SK-N-DZ (cell line): ENCODE measurements at regions not wholly inside any gene's neighbourhood (a gene's known extent, or its start where the extent isn't known, plus 50 kb on each side); places are given as distances from the start of the nearest gene placed in this dataset.
A peak's percentile ranks its signal among the peaks of the same experiment; 100 is the strongest.

Experiments used
- DNase-seq: peaks from one replicate; pipeline ENCODE4 v3.0.0-alpha.2; 2015; ENCODE audit warnings: low spot score

- no peak for DNase-seq
Measured at GRCh38 chr7:24341691-24342413, 57.9 kb downstream of the NPY start.

- DNase-seq = no peak
Measured at GRCh38 chr7:24343614-24344013, 59.6 kb downstream of the NPY start.

GRCh38 chr7:24346129-24346528 is 62.1 kb downstream of the NPY start:
- DNase-seq = peak; percentile 33

GRCh38 chr7:24346716-24347115 is 62.7 kb downstream of the NPY start:
- DNase-seq = no peak

GRCh38 chr7:24349339-24349738 is 65.3 kb downstream of the NPY start:
- DNase-seq = peak; percentile 20

GRCh38 chr7:24354456-24354855 is 70.5 kb downstream of the NPY start:
- DNase-seq = no peak

GRCh38 chr7:24356718-24357386 is 72.9 kb downstream of the NPY start:
- no peak for DNase-seq

GRCh38 chr7:24361001-24361400 is 77.0 kb downstream of the NPY start:
- no peak for DNase-seq

GRCh38 chr7:24365606-24366005 is 81.6 kb downstream of the NPY start:
- no peak for DNase-seq

GRCh38 chr7:24366876-24367275 is 82.9 kb downstream of the NPY start:
- DNase-seq = no peak

- no peak for DNase-seq
Measured at GRCh38 chr7:24368161-24368560, 84.2 kb downstream of the NPY start.

- DNase-seq = no peak
Measured at GRCh38 chr7:24370541-24370940, 86.6 kb downstream of the NPY start.

GRCh38 chr7:24372961-24373955 is 89.3 kb downstream of the NPY start:
- DNase-seq = no peak

GRCh38 chr7:24378871-24379616 is 95.1 kb downstream of the NPY start:
- no peak for DNase-seq

- DNase-seq = peak; percentile 66
Measured at GRCh38 chr7:24381894-24382505, 98.0 kb downstream of the NPY start.

GRCh38 chr7:24383055-24383454 is 99.1 kb downstream of the NPY start:
- DNase-seq = no peak

GRCh38 chr7:24384362-24385030 is 100.5 kb downstream of the NPY start:
- no peak for DNase-seq

GRCh38 chr7:24388212-24388611 is 104.2 kb downstream of the NPY start:
- peak; percentile 42 for DNase-seq

GRCh38 chr7:24390376-24391157 is 106.6 kb downstream of the NPY start:
- DNase-seq = no peak

- no peak for DNase-seq
Measured at GRCh38 chr7:24392774-24393173, 108.8 kb downstream of the NPY start.
